ENCODE measurements at regions not wholly inside any gene's neighbourhood (a gene's known extent, or its start where the extent isn't known, plus 50 kb on each side); places are given as distances from the start of the nearest gene placed in this dataset.
"Not testable (repeated sequence)": the region's sequence is repeated elsewhere in the genome, so short reads cannot be mapped to it uniquely, and the experiment has no call there.

DNA sequence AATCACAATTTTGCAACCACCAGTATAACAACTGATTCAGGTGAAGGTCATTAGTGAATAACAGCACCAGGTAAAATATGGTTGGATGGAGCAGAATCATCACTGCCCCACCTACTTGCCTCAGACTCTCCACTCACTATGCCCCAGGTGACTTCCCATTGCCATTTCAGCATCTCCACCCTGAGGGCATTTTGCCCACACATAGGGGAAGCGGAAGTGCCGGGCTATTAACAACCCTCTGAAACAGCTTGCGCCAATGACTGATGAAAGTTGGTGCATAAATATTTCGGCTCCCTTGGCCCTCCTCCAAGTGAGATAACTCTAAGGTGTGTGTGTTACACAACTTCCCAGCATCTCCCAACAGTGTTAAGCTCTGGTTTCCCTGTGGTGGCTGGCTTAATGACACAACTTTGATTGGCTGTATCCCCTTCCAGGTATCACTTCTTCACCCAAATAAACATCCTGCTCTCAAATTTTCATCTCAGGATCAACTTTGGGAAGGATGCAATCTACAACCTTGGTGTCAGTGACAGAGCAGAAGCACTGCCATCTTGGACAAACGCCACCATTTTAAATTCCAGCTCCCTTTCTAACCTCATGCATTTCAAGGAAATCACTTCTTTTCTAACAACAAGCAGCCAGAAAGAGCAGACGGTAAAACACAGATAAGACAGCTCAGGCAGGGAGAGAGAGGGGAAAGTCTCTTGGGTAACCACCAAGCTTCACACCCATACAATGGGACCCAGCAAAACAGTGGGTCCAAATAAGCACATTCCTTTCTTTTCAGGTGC, 73.6 kb upstream of the PPP2R5C start:
- ChIA-PET CTCF (no interaction called here), POLR2A (no interaction called here)
- H3K9me3 ChIP-seq (ENCODE audit: control insufficient read depth, insufficient read depth, low read length), result peaks cover 4% of the 10 kb centered on the region; the same call in 1 of the 2 replicates
- TF ChIP-seq, protein P1, sequence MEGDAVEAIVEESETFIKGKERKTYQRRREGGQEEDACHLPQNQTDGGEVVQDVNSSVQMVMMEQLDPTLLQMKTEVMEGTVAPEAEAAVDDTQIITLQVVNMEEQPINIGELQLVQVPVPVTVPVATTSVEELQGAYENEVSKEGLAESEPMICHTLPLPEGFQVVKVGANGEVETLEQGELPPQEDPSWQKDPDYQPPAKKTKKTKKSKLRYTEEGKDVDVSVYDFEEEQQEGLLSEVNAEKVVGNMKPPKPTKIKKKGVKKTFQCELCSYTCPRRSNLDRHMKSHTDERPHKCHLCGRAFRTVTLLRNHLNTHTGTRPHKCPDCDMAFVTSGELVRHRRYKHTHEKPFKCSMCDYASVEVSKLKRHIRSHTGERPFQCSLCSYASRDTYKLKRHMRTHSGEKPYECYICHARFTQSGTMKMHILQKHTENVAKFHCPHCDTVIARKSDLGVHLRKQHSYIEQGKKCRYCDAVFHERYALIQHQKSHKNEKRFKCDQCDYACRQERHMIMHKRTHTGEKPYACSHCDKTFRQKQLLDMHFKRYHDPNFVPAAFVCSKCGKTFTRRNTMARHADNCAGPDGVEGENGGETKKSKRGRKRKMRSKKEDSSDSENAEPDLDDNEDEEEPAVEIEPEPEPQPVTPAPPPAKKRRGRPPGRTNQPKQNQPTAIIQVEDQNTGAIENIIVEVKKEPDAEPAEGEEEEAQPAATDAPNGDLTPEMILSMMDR (IDR thresholded peaks at IDR 0.05; ENCODE audit: low read depth, low read length), result no peak
- peaks cover 10% of the 10 kb centered on the region for H3K27me3 ChIP-seq (ENCODE audit: control insufficient read depth, insufficient read depth, low read length)
- no peak for DNase-seq (ENCODE audit: low read depth, low spot score)
- no peak overlapping the region for H3K4me3 ChIP-seq (ENCODE audit: low read depth, low read length)
- no peak overlapping the region for H3K27ac ChIP-seq (ENCODE audit: low read depth, low read length)

DNA sequence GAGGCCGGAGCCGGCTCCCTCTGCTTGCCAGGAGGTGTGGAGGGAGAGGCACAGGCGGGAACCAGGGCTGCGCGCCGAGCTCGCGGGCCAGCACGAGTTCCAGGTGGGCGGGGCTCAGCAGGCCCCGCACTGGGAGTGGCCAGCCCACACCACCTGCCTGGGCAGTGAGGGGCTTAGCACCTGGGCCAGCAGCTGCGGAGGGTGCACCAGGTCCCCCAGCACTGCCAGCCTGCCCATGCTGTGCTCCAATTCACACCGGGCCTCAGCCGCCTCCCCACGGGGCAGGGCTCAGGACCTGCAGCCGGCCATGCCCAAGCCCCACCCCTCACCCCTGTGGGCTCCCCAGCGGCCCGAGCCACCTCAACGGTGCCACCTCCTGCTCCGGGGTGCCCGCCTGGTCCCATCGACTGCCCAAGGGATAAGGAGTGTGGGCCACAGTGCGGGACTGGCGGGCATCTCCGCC, 72.4 kb upstream of the PPP2R5C start:
- ChIA-PET CTCF (no interaction called here), POLR2A (no interaction called here)
- Histone ChIP-seq H3K9me3 (ENCODE audit: control insufficient read depth, insufficient read depth, low read length) (peaks cover 4% of the 10 kb centered on the region; the same call in 1 of the 2 replicates), H3K4me3 (ENCODE audit: low read depth, low read length) (no peak overlapping the region), H3K27me3 (ENCODE audit: control insufficient read depth, insufficient read depth, low read length) (peaks cover 8% of the 10 kb centered on the region), H3K27ac (ENCODE audit: low read depth, low read length) (no peak overlapping the region)
- DNase-seq (ENCODE audit: low read depth, low spot score), result no peak
- TF ChIP-seq, protein P1 (IDR thresholded peaks at IDR 0.05; ENCODE audit: low read depth, low read length), result no peak

DNA sequence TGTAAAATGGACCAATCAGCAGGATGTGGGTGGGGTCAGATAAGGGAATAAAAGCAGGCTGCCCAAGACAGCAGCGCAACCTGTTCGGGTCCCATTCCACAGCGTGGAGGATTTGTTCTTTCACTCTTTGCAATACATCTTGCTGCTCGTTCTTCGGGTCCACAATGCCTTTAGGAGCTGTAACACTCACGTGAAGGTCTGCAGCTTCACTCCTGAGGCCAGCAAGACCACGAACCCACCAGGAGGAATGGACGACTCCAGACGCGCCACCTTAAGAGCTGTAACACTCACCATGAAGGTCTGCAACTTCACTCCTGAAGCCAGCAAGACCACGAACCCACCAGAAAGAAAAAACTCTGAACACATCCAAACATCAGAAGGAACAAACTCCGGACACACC, 71.5 kb upstream of the PPP2R5C start:
- H3K9me3 ChIP-seq (ENCODE audit: control insufficient read depth, insufficient read depth, low read length); POLR2A ChIA-PET; H3K27me3 ChIP-seq (ENCODE audit: control insufficient read depth, insufficient read depth, low read length); H3K27ac ChIP-seq (ENCODE audit: low read depth, low read length); DNase-seq (ENCODE audit: low read depth, low spot score); H3K4me3 ChIP-seq (ENCODE audit: low read depth, low read length); CTCF ChIA-PET: not testable (repeated sequence)

DNA sequence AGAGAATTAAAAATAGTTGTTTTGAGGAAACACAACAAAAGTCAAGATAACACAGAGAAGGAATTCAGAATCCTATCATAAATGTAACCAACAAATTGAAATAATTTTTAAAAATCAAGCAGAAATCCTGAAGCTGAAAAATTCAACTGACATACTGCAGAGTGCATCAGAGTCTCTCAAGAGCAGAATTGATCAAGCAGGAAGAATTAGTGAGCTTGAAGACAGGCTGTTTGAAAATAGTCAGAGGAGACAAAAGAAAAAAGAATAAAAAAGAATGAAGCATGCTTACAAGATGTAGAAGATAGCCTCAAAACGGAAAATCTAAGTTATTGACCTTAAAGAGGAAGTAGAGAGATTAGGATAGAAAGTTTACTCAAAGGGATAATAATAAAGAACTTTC, 65.8 kb upstream of the PPP2R5C start:
- no peak for DNase-seq (ENCODE audit: low read depth, low spot score)
- H3K9me3 ChIP-seq (ENCODE audit: control insufficient read depth, insufficient read depth, low read length), result no peaks in the 10 kb centered on the region
- no peak overlapping the region for H3K4me3 ChIP-seq (ENCODE audit: low read depth, low read length)
- TF ChIP-seq, protein P1 (IDR thresholded peaks at IDR 0.05; ENCODE audit: low read depth, low read length), result no peak
- POLR2A ChIA-PET, result no interaction called here
- H3K27me3 ChIP-seq (ENCODE audit: control insufficient read depth, insufficient read depth, low read length), result peaks cover 6% of the 10 kb centered on the region
- no peak overlapping the region for H3K27ac ChIP-seq (ENCODE audit: low read depth, low read length)
- CTCF ChIA-PET, result no interaction called here

DNA sequence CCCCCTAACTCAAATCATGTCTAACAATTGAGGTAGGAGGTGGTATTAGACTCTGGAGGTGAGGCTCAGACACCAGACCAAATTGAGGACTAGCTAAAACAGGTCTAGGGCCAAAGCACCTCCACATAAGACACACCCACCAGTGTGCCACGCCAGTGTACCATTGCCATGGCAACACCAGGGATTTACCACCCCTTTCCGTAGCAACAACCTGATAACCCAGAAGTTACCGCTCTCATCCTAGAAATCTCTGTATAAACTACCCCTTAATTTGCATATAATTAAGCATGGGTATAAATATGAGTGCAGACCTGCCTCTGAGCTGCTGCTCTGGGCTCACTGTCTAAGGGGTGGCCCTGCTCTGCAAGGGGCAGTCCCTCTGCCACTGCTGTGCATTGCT, 57.4 kb upstream of the PPP2R5C start:
- Histone ChIP-seq H3K9me3 (ENCODE audit: control insufficient read depth, insufficient read depth, low read length) (no peaks in the 10 kb centered on the region; the same call in 1 of the 2 replicates), H3K4me3 (ENCODE audit: low read depth, low read length) (no peak overlapping the region), H3K27ac (ENCODE audit: low read depth, low read length) (no peak overlapping the region), H3K27me3 (ENCODE audit: control insufficient read depth, insufficient read depth, low read length) (peaks cover 25% of the 10 kb centered on the region)
- TF ChIP-seq, protein P1 (IDR thresholded peaks at IDR 0.05; ENCODE audit: low read depth, low read length), result no peak
- ChIA-PET POLR2A (no interaction called here), CTCF (interaction anchor here (0.6 kb wide), 1 partner anchor 366 kb away, joined by 4 read pairs; no protein-coding TSS in a partner anchor)
- DNase-seq (ENCODE audit: low read depth, low spot score), result no peak
